IPS-NIHi11 (cell line): ENCODE measurements at regions not wholly inside any gene's neighbourhood (a gene's known extent, or its start where the extent isn't known, plus 50 kb on each side); places are given as distances from the start of the nearest gene placed in this dataset.
"Not testable (repeated sequence)": the region's sequence is repeated elsewhere in the genome, so short reads cannot be mapped to it uniquely, and the experiment has no call there.

ENCODE experiments used
- DNase-seq: peaks from one replicate; pipeline ENCODE4 v3.0.0; 2012; ENCODE audit warnings: mixed read lengths, low spot score

DNA sequence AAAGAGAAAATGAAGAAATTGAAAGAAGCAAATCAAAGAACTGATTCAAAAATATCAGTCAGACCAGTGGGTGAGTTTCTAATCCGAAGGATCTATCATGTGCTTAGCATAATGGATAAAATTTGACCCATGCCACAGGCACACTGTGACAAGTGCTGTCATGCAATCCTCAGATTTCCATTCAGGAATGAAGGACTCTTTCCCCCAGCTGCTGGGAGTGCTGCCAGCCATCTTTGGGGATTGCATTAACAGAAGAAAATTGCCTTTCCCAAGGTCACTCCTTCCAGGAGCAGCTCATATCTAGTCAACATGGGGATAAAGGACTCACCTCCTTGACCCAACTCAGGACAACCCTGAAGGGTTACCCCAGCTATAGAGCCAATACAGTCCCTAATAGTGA is 316.7 kb upstream of the TBX18 start:
- DNase-seq, result no peak

DNA sequence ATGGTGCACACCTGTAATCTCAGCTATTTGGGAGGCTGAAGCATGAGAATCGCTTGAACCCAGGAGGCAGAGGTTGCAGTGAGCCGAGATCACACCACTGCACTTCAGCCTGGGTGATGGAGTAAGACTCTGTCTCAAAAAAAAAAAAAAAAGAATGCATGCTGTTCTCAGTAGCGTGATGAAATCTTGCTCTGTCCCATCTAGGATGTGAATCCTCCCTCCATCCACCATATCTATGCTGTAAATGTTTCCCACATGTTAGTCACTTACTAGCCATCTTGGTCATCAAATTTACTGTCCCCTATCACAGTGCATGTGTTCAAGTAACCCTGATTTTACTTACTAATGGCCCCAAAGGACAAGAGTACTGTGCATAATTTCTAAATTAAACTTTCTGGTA is 315.4 kb upstream of the TBX18 start:
- no peak for DNase-seq

DNA sequence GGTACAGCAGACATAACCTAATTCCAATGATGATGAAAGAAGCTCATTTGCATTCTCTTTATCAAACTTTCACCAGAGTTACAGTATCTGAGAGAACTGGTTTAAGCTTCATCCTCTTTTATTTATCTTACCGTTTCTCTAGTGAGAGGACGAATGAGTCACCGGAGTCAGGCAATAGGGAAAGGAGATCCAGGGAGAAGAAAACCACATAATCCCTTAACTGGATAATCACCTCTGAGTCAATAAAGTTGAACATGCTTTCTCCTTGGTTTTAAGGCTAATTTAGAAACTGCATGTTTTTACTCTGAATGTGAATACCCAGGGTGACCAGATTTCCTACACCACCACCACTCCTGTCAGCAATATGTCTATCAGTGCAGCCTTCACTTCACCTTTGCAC is 313.7 kb upstream of the TBX18 start:
- no peak for DNase-seq

DNA sequence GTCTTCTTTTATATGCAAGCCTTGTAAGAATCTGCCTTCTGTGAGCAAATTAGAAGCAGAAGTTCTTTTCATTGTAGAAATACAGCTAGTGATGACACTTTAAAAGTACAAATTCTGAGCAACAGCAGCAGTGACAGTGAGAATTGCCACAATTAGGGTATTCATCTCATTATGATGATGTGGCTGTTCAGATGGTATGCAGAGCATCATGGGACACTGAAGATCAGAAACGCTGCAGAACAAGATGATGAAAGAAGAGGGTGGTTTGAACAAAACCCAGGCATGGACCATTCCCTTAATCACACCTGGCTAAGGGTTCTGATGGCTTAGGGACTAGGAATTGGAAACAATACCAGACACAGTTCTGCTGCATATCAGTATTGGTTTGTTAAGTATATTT is 312.7 kb upstream of the TBX18 start:
- no peak for DNase-seq

DNA sequence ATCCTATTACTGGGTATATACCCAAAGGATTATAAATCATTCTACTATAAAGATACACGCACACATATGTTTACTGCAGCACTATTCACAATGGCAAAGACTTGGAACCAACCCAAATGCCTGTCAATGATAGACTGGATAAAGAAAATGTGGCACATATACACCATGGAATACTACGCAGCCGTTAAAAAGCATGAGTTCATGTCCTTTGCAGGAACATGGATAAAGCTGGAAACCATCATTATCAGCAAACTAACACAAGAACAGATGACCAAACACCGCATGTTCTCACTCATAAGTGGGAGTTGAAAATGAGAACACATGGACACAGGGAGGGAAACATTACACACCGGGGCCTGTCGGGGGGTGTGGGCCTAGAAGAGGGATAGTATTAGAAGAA is 307.4 kb upstream of the TBX18 start:
- not testable (repeated sequence) for DNase-seq

GRCh38 chr6:85069577-85069976 is 305.2 kb upstream of the TBX18 start:
- no peak for DNase-seq

- DNase-seq, result no peak
Observed at GRCh38 chr6:85068221-85068620, 303.8 kb upstream of the TBX18 start.

GRCh38 chr6:85066266-85066665 is 301.9 kb upstream of the TBX18 start:
- DNase-seq, result no peak

GRCh38 chr6:85065831-85066230 is 301.4 kb upstream of the TBX18 start:
- DNase-seq, result no peak

DNA sequence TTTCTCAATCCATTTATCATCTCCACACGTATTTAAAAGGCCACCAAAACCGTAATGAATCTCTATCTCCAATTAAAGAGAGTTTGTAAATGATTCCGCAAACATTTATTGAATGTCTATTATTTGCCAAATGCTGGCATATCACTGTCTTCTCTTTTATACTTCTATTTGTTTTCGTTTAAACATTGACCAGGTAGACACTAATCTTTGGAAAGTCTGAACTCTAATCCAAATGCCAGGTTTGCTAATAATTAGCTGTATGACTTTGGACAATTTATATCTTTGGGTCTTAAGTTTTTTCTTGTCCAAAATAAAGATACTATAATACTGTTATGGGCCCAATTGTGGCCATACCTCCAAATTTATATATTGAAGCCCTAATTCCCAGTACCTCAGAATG is 299.2 kb upstream of the TBX18 start:
- DNase-seq, result no peak

- no peak for DNase-seq
Observed at GRCh38 chr6:85062884-85063283, 298.5 kb upstream of the TBX18 start.

- no peak for DNase-seq
Observed at GRCh38 chr6:85058806-85059205, 294.4 kb upstream of the TBX18 start.

DNA sequence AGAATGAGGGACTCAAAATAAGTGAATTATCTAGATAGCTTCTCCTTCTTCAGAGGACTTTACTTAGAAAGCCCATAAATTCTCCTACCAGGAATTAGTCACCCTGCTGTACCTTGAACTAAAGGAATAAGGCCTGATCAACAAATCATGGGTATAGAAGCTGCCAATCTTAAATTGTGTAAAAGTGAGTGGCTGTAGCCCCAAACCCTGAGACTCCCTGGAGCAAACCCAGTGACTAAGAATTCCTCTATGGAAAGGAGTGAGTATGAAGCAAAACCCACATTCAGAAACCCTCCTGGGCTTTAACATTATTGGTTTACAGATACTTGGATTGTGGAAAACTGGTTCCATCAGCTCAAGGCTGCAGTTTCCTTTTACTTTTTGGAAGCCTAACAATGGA is 285.8 kb upstream of the TBX18 start:
- DNase-seq, result no peak

DNA sequence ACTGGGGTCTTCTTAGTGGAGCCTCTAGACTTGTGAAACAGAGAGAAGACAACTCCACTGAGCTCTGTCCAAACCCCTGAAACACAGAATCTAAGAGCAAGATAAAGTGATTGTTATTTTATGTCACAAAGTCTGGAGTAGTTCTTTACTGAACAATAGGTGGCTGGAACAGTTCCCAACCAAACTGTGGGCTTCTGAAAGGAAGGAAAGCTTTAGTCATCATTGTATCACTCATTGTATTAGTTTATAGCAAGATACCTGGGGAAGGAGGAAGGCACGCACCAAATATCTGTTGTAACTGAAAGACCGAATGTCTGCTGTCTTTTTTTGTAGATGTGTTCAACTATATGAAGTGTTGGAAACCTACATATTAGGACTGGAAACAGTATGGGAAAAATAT is 284.9 kb upstream of the TBX18 start:
- DNase-seq, result no peak

GRCh38 chr6:85047818-85048217 is 283.4 kb upstream of the TBX18 start:
- DNase-seq, result no peak

DNA sequence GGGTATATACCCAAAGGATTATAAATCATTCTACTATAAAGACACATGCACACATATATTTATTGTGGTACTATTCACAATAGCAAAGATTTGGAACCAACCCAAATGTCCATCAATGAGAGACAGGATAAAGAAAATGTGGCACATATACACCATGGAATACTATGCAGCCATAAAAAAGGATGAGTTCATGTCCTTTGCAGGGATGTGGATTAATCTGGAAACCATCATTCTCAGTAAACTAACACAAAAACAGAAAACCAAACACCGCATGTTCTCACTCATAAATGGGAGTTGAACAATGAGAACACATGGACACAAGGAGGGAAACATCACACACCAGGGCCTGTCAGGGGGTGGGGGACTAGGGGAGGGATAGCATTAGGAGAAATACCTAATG is 281.4 kb upstream of the TBX18 start:
- DNase-seq, result not testable (repeated sequence)

- no peak for DNase-seq
Observed at GRCh38 chr6:85044361-85044760, 280.0 kb upstream of the TBX18 start.

DNA sequence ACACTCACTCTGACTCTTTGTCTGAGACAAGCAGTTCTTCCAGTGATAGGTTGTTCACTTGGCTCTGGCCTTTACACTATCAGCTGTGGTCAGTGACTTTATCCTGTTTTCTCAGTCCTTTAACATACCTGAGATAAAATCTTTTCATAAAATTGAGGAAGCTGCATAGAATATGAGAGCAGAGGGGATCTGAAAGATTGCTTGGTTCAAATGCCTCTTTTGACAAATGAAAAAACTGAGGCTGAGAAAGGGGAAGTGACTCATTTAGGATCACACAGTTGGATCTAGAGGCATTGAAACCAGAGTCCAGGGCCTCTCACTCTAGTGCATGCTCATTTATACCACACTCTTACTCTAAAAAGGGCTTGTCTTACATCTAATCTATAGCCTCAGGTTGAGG is 277.0 kb upstream of the TBX18 start:
- DNase-seq, result no peak

DNA sequence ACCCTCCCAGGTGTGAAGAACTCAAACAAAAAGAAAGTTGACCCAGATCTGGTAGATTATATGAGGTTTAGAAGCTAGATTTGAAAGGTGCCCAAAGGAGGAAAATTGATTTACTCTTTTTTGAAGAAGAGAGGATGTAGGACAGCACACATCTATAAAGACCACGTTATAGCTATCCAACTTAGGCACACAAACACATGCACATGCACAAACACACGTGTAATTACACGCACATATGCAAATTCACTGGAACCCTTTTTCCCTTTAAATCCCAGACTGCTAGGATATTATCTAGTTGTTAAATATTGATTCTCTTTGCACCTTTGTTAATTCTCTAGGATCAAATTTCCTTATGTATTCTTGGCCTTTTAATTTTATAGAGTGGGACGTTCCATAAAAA is 272.8 kb upstream of the TBX18 start:
- DNase-seq, result no peak

GRCh38 chr6:85035766-85036165 is 271.4 kb upstream of the TBX18 start:
- DNase-seq, result no peak

DNA sequence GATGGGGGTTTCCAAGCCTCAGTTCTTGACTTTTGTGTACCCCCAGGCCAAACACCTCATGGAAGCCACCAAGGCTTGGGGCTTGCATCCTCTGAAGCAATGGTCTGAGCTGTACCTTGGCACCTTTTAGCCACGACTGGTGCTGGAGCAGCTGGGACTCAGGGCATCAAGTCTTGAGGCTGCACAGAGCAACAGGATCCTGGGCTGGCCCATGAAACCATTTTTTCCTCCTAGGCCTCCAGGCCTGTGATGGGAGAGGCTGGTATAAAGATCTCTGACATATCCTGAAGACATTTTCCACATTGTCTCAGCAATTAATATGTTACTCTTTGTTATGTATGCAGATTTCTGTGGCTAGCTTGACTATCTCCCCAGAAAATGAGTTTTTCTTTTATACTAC is 269.1 kb upstream of the TBX18 start:
- DNase-seq, result no peak

GRCh38 chr6:85026021-85026420 is 261.6 kb upstream of the TBX18 start:
- DNase-seq, result no peak

- no peak for DNase-seq
Observed at GRCh38 chr6:85023721-85024120, 259.3 kb upstream of the TBX18 start.

GRCh38 chr6:85017352-85017751 is 253.0 kb upstream of the TBX18 start:
- no peak for DNase-seq

GRCh38 chr6:85016726-85017125 is 252.3 kb upstream of the TBX18 start:
- DNase-seq, result no peak
